DMS153 (cell line): ENCODE measurements at regions not wholly inside any gene's neighbourhood (a gene's known extent, or its start where the extent isn't known, plus 50 kb on each side); places are given as distances from the start of the nearest gene placed in this dataset.

ENCODE experiments used
- DNase-seq: peaks from one replicate; lab custom pipeline; 2025; lab: John Stamatoyannopoulos, UW

DNA sequence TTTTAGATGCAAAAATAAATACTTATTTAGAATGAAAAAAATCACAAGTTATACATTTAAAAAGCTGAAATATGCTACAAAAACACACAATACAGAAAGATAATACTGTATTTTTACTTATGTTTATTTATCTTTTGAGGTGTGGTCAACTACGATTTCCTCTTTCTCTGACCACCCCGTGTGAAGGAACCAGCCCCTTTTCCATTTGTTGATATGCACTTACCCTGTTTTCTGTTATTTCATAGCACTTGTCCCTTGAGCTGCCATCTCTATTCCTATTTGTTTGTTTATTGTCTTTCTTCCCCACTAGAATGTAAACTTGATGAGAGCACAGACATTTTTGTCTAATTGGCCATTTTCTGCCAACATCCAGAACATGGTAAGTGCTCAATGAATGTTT, 460.5 kb upstream of the TRIB2 start:
- DNase-seq: no peak

DNA sequence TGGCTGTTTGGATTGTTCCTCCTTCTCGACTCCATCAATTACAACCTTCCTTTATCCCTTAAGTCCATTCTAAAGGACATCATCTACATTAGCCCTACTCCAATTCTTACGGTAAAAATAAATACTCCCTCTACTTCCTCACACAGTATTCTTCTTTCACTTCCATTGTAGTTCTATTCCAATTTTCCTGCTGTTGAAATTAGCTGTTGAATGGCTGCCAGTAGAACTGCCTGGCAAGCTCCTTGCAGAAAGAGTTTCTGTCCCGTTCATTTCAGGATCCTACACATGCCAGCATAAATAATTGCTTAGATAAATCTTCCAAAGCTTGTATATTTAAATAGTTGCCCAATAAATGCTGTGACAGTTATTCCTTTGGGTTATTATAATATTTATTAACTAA, 459.3 kb upstream of the TRIB2 start:
- DNase-seq: no peak

DNA sequence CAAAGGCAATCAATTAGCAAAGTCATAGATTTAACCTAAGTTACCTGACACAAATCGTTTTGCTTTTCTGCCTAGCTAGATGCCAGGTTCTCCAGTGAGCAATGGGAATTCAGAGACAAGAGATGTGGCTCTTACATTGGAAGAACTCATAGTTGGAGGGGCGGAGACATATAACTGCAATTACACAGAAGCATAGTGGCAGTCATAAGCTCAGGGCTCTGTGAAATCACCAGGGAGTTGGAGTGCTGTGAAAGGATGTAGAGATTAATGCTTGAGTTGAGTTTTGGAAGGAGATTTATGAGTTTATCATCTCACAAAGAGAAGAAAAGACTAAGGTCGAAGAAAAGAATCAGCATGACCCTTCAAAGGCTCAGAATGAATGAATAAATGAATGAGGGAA, 457.2 kb upstream of the TRIB2 start:
- DNase-seq: no peak

DNA sequence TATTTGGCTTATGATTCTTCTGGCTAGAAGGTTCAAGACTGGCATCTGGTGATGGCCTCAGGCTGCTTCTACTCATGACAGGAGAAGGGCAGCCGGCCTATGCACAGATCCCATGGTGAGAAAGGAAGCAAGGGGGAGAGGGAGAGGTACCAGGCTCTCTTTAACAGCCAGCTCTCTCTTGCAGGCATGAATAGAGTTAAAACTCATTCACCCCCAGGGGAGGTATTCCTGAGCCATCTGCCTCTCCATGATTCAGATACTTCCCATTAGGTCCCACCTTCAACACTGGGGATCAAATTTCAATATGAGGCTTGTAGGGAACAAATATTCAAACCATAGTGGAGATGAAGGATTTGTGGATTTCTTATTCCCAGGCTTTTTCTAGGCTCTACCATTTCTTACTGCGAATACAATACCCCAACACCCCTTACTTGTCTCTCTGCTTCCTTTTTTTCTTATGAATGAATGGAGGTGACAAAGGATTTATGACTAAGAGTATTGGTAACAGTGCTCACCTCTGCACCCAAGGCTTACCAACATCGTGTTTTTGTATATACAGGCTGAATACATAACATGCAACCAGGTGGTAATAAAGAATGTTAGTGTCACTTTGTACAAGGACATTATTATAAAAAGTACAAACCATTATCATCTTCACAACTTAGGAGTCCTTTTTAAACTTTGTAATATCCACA, 454.6 kb upstream of the TRIB2 start:
- DNase-seq: peak; percentile 33

DNA sequence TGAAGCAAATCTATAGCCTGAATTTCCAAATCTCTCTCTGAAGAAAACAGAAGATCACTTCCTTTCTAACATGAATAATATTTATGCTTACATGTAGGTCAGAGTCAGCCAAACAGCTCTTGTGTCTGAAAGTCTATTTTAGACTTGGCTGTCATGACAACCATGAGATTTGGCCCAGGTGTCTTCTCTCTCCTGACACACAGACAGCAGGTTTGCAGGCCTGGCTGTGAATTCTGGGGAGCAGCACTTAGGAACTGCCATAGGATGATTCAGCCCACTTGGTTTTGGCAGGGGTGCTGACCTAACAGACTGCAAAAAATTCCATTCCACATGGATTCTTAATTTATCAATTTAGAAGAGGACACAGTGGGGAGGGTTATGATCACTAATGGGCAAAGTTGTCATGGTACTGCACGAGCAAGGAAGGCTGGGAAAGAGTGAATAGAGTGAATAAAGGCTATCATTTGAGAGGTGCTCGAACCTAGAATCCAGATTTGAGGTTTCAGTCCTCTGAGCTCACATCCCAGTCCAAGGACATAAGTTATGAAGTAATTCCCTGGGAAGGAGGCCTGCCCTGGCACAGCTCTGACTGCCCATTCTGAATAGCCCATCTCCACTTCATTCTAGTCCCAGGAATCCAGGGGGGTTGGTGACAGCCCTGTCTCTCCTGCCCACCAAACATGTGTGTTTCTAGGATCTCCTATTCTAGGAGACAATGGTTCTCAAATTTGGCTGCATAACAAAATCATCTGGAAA, 453.9 kb upstream of the TRIB2 start:
- no peak for DNase-seq

DNA sequence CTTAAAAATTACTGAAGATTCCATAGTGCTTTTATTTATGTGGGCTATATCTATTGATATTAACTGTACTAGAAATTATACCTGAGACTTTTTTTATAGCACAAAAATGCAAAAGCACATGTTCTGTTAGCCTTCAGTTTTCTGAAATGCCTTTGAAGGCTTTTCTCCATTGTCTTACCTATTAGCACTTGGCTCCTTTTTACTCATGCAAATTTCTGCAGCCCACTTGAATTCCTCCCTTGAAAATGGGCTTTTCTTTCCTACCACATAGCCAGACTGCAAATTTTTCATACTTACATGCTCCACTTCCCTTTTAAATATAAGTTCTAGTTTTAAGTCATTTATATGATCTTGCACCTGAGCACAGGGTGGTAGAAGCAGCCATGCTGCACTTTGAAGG, 453.0 kb upstream of the TRIB2 start:
- DNase-seq: no peak

DNA sequence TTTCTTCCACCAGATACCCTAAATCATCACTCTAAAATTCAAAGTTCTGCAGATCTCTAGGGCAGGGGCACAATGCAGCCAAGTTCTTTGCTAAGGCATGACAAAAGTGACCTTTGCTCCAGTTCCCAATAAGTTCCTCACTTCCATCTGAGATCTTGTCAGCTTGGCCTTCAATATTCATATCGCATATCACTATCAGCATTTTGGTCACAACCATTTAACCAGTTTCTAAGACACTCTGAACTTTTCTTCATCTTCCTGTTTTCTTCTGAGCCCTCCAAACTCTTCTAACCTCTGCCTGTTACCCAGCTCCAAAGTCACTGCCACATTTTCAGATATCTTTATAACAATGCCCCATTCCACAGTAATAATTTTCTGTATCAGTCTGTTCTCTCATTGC, 452.6 kb upstream of the TRIB2 start:
- no peak for DNase-seq

DNA sequence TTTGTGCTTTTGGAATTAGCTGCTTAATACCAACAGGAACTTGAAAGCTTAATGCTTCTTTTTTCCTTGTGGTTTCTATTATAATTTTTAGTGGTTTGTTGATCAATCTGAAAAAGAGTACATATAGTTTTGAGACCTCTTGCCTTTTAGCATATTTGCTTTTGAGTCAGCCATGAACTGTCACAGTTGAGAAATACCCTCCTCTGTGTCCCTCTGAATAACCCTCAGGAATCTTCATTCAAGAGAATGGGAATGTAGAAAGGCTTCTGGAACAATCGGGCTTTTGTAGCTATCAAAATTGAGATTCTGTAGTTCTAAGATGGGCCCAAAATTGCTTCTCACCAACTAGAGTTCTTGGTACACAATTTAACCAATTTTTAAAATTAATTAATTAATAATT, 451.1 kb upstream of the TRIB2 start:
- DNase-seq: no peak

DNA sequence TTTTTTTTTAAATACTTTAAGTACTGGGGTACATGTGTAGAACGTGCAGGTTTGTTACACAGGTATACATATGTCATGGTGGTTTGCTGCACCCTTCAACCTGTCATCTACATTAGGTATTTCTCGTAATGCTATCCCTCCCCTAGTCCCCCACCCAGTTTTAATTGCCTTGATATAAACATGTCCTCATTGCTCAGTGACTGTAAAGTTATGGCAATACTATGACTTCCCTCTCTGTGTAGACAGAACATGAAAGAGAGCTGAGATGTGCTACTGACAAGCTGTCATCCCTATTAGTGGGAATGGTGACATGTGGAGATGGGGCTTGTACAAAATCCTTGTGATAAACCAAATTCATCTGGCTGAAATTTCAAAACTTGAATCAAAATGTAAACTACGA, 449.7 kb upstream of the TRIB2 start:
- DNase-seq: no peak

DNA sequence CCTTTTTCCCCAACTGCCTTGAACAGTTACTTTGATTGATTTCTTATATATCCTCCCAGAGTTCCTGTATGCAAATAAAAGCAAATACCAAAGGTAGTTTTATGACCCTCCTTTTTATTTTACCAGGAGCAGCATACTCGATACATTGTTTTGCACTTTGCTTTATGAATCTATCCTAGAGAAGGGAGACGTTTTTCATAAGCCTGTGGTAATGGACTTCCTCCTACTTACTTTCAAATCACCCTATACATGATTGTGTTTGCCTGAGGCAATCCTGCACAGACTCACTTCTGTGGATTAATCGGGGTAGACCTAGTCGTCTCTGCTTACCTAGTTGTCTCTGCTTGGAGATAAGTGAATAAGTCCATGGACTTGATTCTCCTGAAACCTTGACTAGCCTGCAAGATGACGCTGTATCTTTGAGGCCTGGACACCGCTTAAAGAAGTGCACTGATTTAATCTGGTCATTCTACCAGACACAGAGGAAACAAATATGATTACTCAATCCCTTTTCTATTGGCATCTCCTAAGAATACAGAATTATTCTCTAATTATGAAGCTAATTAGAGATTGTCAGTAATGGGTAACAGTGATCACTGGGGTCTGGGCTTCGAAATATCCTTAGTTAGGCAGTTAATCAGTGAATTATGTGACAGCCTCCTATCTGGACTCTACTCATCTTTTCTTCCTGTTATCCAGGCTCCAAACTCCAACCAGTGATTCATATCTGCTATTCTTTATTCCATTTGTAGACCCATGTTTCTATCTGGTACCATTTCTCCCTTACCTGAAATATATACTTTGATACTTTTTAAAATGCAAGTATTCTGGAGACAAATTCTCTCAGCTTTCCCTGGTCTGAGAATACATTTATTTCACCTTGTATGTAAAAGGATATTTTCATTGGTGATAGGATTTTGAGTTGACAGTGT, 447.4 kb upstream of the TRIB2 start:
- no peak for DNase-seq

DNA sequence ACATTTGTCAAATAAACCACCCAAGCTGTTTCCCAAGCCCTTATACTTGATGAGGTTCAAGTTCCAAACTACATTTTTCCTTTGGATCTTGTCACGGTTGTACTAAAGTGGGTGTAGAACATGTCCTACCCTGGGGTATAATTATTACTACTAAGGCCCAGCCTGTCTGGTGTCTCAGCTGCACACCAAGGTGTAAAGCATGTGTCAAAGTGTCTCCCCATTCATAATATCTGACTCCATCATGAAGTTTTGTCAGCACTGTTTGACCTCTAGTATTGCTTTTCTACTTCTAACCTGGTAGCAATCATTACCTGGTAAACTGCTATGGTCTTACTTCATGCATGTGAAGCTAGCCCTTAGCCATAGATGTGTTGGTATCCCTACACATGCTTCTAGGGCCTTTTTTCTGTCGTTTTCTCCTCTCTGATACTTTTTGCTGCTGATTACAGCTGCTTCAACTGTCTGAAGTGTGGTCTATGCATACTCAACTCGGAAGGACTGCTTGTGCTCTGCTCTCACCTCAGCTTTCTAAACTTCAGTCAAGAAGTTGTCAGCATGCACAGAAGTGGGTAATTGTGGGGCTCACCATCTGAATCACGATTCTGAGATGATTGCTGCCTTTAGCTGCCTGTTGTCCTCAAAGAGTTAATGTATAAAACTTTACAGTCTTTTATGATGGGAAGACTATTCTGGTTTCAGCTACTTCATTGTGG, 445.7 kb upstream of the TRIB2 start:
- no peak for DNase-seq

DNA sequence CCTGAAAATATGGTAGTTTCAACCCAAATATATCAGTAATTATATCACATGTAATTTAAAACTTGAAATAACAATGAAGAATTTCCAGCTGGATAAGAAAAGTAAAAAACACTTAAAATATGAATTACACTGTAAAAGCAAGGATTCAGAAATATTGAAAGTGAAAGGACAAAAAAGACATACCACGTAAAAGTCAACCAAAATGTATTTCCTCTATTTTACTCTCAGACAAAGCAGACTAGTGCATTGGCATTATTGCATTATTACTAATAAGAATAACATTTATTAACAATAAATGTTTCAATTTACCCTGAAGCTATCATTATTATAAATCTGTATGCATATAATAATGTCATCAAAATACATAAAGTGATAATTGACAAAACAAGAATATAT, 445.1 kb upstream of the TRIB2 start:
- DNase-seq: no peak

DNA sequence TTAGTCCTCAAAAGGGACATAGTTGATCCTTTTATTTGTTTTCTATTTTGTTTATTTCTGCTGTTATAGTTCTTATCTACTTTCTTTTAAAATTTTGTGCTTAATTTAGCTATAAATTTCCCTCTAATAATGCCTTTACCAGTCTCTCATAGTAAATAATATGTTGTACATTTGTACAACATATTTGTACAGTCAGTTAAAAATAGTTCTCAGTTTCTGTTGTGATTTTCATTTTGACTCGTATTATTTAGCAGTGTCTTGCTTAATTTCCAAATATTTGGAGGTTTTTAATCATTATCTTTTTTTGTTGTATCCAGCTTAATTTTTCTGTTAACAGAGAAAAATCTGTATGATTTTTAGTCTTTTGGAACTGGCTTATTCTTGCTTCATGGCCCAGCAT, 443.6 kb upstream of the TRIB2 start:
- DNase-seq: no peak

DNA sequence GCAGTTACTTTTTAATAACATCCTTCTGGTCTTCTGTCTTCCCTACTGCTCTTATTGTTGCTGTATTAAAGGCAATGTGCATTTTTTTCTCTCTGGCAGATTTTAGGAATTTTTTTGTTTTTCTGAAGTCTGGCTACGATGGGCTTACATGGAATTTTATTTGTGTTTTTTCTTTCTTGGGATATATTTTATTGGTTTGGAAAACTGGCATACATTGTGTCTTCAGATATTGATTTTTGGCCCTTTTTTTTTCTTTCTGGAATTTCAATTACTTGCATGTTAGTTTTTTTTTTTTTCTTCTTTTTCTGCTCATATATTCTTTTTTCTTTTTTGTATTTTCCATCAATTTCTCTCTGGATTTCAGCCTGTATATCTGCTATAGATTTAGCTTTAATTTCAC, 442.1 kb upstream of the TRIB2 start:
- DNase-seq: no peak

DNA sequence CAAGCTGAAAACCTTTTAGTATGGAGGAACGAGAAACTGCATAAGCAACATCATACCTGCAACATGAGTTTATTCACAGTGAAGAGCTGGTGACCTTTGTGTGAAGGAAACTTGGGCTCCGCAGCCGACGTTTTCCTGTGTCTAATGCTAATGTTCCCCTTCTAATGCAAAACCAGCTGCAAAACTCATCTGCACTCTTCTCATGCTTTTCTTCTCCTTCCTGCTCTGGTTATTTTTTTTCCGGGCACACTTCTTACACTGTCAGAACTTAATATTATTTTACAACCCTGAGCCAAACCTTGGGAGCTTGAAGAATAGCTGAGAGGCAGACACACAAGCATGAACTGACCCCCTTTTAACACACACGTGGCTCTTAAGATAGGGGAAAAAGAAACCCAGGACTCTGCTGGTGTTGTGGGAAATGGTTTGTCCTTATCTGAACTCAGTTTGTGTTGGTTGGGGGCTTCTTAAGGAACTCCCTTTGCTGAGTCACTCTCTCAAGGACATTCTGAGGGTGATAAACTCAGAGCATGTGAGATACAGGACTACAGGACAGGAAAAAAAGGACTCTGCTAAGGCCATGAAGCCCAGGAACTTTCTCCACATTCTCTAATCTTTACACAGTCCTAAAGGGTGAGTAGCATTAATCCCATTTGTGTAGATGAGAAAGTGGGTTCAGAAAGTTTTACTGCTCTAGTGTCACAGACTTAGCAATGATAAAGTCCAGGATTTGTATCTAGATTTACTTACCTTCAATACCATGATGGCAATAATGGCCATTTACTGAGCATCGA, 439.3 kb upstream of the TRIB2 start:
- no peak for DNase-seq

DNA sequence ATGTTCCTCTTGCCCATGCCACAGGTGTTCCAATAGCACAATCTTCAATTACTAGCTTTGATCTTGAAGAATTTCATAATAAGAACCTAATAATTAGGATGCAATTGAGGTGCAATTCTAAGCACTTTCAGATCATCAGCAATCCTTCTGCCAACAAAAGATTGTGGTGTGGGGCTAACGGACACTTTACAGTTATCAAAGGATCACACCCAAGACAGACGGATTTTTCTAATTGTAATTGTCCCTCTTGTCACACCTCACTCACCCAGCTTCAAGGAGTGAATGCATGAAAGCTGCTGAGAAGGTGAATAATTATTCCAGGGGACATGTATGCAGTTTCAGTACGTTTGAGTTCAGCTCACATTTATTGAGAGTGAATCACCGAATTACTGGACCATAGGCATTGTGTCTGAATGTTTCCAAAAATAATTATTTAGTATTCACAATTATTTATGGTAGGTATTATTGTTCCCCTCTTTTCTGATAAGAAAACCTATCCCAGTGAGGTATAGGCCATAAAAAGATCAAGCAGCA, 438.5 kb upstream of the TRIB2 start:
- DNase-seq: no peak

DNA sequence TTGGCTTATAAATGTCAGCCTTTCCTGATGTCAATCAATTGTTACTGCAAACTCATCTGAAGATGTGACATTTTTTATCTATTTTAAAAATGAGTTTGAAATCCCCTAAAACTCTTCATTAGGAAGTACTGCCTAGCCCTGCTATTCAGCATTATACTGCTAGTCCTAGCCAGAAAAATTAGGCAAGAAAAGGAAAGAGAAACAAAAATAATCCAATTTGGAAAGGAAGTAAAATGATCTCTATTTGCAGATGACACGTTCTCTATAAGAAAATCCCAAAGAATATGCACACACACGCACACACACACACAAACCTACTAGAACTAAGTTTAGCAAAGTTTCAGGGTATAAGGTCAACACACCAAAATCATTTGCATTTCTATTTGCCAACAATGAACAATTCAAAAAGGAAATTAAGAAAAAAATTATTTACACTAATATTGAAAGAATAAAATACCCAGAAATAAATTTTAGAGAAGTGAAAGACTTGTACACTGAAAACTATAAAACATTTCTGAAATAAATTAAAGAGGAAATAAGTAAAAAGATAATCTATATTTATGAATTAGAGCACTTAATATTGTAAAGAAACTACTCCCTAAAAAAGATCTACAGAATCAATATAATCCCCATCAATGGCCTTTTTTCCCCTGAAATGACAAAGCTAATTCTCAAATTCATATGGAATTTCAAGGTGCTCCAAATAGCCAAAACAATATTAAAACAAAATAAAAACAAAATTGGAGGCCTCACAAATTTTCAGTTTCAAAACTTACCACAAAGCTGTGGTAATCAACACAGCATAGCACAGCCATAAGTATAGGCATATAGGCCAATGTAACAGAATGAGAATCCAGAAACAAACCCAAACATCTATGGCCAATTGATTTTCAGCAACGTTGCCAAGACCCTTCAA, 433.7 kb upstream of the TRIB2 start:
- no peak for DNase-seq

DNA sequence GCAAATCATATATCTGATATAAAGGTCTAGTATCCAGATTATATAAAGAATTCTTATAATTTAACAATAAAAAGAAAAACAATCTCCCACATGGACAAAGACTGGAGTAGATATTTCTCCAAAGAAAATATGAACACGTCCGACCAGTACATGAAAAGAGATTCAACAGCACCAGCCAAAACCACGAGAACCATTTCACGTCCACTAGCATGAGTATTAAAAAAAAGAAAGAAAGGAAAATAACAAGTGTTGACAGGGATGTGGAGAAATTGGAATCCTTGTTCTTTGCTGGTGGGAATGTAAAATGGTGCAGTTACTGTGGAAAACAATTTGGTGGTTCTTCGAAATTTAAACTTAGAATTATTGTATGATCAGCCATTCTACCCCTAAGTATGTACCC, 432.7 kb upstream of the TRIB2 start:
- no peak for DNase-seq

DNA sequence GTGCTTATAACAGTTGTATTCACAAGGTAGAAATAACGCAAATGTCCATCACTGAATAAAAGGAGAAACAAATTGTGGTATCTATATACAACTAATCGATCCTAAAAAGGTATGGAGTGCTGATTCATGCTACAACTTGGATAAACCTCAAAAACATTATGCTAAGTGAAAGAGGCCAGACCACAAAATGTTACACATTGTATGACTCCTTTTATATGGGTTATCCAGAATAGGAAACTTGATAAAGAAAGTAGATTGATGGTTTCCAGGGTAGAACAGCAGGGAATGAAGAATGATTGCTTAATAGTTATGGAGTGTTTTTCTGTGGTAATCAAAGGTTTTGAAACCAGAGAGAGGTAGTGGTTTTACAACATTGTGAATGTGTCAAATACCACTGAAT, 432.2 kb upstream of the TRIB2 start:
- no peak for DNase-seq

DNA sequence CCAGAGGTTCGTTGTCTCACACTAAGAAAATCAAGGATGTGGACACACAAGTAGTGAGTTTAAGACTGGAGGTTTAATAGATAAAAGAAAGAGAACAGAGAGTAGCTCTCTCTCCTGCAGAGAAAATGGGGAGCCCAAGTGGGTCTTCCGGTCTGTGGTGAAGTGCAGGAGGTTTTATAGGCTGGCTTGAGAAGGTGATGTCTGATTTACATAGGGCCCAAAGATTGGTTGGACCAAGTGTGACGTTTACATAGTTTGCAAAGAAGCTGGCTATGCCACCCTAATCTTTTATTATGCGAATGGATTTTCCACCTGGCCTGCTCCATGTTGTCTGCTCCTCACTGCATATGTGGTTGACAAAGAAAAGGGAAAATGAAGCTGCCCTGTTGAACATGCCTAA, 430.4 kb upstream of the TRIB2 start:
- DNase-seq: no peak
